ENCODE measurements at regions not wholly inside any gene's neighbourhood (a gene's known extent, or its start where the extent isn't known, plus 50 kb on each side); places are given as distances from the start of the nearest gene placed in this dataset.

DNA sequence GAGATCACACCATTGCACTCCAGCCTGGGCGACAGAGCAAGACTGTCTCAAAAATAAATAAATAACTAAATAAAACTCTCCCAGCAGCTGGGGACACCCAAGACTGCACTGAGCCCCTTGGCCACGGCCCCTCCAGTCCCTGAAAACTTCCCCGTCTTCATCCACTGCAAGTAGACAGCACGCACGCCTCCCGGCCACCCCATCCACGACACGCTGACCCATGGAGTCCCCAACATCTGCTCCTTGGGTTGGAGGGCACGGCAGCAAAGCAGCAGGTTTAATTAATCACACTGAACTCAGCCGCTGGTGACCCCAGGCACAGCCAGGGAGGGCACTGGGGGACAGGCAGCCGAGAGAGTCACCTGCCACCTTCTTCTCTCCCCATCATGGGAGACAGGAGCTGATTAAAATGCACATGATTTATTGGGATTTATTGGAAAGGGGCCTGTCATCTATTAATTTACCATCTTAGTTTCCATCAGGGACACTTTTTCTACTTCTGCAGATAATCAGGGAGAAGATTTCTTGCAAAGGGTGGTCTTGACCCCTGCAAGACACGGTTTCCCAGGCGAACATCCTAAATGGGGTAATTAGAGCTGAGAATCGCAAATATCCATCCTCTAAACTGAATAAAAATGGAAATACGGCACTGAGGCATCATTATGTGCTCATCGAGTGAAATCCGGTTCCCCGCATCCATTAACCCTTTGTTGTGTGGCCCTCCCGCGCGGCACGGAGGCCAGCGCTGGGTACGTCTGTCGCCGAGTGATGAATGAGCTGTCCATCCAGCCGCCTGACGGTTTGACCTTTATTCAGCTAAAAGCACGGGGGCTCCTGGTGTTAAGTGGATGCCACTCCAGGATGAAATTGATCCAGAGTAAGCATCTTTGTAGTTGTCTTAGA is 178.3 kb downstream of the BRD1 start:
- ATAC-seq (no peak), DNase-seq (ENCODE audit: missing footprints) (peak; percentile 59)
- intact Hi-C loops (cut with DNase I), result no loop called here

DNA sequence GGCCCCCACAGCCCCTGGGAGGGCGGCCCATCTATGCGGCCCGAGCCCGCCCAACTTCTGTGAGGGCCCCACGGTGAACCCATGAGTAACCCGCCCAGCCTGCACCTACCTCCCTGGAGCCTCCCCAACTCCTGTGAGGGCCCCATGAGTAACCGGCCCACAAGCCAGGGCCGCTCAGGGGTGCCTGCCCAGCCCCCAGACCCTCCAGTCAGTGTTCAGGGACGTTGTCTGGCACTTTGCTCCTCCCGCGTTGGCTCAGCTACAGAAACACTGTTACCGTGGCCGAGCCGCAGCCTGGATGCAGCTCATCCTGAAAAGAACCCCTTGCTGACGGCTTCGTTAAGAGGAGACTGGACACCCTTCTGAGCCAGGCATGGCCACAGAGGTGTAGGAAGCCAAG is 179.6 kb downstream of the BRD1 start:
- DNase-seq (ENCODE audit: missing footprints) (peak; percentile 54), ATAC-seq (no peak)
- intact Hi-C loops (cut with DNase I), result no loop called here

DNA sequence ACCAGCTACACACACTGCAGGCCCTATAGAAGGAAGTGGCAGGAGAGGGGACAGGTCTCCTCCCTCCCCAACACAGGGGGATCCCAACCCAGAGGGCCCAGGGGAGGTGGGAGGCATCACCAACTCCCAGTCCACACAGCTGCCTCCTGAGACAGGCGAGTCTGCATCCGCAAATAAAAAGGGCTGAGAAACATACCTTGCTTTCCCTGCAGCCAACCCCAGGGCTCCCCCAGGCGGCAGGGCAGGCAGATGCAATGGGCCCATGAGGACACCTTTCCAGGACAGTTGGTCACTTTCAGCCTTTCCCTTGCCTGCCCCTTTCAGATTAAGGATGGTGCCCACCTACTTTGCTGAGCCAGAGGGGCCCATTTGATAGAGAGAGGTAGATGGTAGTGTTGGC is 180.0 kb downstream of the BRD1 start:
- DNase-seq (ENCODE audit: missing footprints) (no peak), ATAC-seq (no peak)
- intact Hi-C loops (cut with DNase I), result no loop called here

DNA sequence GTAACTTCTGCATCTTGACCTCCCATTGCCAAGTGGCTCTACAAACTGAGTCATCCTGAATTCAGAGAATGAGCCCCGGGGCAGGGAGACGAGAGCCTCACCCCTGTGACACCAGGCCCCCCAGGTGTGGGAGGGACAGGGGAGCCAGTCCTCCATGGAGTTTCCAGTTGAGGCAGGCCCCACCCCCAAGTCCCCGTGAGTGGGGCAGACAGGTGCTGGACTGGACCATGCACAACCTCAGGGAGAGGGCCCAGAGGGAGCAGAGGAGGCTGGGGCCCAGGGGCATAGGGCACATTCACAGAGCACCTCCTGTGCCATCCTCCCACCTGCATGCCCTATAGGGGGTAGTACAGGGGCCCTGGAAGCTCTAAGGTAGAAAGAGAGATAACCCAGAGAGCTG is 180.8 kb downstream of the BRD1 start:
- DNase-seq (ENCODE audit: missing footprints), result no peak
- intact Hi-C loops (cut with DNase I), result no loop called here
- ATAC-seq, result no peak

DNA sequence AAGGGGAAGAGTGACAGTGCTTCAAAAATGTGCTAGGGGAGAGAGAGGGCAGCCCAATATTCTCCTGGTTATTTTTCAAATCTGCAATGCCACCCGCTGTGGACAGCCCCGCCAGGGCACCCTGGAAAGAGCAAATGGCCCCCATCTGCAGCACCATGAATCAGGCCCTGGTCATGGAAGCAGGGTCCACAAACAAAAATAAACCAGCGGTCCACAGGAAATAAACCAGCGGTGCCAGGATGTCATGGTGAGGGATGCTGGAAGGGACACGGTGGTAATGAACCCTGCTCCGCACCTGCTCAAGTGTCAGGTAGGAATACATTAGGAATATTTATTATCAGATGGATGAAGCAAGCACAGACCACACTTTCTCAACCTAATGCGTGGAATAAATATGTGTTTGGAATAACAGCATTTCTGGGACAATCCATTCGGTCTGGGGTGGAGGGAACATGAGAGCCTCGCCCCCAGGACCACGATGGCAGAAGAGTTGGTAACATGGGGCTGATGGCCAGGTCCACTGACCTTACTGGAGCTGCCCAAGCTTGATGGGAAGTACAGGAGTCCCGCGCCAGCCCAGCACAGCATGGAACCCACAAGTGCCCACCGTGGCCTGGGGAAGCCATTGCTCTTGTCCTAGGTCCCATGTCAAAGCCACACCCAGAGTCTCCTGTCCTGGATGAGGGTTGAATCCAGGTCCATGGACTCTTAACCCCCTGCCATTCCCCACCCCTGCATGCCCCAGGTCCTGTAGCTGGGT is 181.7 kb downstream of the BRD1 start:
- no peak for ATAC-seq
- intact Hi-C loops (cut with DNase I), result no loop called here
- no peak for DNase-seq (ENCODE audit: missing footprints)

DNA sequence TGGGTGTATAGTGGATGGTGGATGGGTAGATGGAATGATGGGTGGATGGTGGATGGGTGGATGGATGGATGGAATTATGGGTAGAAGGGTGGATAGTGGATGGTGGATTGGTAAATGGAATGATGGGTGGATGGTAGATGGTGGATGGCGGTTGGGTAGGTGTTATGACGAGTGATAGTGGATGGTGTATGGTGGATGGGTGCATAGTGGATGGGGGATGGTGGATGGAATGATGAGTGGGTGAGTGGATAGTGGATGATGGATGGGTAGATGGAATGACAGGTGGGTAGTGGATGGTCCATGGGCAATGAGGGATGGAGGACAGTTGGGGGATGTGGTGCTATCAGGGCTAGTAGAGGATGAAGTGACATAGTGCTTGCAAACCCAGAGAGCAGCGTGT is 182.4 kb downstream of the BRD1 start:
- intact Hi-C loops (cut with DNase I), result no loop called here
- DNase-seq (ENCODE audit: missing footprints), result no peak
- no peak for ATAC-seq

DNA sequence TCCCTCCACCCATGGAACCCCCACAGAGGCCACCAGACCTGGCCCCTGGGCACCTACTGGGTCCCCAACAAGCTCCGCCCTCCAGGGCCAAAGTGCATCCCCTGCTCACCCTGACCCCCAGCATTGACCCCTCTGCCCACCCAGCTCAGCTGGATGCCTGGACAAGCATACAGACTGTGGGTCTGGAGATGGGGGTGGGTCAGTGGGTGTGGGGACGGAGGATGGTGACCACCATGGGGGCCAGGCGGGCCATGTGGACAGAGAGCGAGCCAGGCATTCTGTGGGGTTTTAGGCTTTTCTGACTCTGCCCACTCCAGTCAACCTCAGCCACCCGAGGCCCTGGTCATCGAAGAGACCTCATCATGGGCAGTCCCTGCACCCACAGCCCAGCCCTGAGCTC is 183.7 kb downstream of the BRD1 start:
- no peak for ATAC-seq
- intact Hi-C loops (cut with DNase I), result no loop called here
- no peak for DNase-seq (ENCODE audit: missing footprints)

DNA sequence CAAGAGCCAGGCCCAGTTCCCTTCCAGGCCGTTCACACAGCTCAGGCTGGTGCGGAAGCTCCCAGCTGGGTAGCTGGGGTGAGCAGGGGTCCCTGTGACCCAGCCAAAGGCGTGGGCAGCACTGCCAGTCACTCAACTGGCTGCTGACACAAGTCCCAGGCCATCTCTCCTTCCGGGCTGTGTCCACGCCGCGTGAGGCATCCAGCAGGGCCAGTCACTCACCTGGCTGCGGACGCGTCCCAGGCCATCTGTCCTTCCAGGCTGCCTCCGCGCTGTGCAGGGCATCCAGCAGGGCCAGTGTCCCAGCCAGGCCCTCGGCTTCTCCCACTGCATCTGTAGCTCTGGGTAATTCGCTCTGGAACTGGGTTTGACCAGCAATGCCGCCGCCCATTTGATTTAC is 184.2 kb downstream of the BRD1 start:
- intact Hi-C loops (cut with DNase I), result no loop called here
- no peak for ATAC-seq

DNA sequence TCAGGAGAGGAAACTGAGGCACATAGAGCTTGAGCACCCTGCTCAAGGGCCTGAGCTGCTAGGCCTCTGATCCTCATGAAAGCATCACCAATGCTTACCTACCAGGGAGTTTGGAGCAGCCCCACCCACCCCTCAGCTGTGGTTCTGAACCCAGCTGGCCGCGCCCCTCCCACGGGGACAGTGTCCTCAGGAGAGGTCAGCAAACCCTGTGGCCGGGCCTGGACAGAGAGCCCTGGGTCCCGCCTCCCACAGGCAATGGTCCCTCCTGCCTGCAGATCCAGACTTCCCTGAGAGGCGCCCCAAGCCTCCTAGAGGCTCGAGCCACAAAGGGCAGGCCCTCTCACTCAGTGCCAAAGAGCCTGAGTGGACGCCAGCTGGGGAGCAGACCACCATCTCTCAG is 184.9 kb downstream of the BRD1 start:
- intact Hi-C loops (cut with DNase I), result no loop called here
- DNase-seq (ENCODE audit: missing footprints) (peak; percentile 60), ATAC-seq (no peak)

More for the DNA sequence above, 184.2 kb downstream of the BRD1 start:
- DNase-seq (ENCODE audit: missing footprints), result peak; percentile 41

DNA sequence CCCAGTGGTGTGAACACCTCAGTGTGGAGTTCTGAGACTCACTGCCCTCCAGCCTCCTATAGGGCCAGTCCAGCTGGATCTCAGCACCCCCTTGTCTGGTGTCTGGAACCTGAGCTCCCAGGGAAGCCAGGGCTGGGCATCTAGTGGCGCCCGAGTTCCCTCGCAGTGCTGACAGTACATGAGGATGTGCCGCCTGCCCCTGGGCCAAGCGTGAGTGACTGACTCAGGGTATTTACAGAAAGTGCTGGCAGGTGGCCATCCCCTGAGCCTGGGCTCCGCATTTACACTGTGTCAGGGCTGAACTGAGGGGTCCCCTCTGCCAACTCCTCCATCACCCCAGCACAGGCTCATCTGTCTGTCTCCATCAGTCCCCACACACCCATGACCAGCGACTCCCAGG is 185.3 kb downstream of the BRD1 start:
- no peak for ATAC-seq
- intact Hi-C loops (cut with DNase I), result no loop called here
- DNase-seq (ENCODE audit: missing footprints), result peak; percentile 37

DNA sequence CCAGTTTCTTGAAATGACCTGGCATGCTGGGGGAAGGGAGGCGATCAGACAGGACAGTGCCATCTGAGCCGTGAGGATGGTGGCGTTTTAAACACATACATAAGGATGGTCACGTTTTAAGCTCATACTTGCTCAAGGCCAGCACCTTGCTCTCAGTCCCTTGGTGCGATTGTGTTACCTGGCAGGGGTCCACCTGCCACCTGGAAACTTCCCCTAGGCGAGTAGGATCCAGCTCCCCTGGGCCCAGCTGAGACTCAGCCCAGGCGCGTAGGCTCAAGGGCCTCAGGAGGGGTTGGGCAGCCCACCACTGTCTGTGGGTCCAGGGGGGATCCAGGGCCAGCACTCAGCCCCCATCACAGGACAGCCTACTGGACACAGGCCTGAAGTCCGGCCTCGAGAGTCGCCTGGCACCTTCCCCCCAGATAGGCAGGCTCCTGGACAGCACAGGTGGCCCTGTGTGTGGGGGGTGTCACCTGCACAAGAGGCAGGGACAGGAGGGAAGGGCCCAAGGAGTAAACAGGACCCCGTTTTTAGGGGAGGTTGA is 185.8 kb downstream of the BRD1 start:
- ATAC-seq (no peak), DNase-seq (ENCODE audit: missing footprints) (peak; percentile 23)
- intact Hi-C loops (cut with DNase I), result no loop called here

DNA sequence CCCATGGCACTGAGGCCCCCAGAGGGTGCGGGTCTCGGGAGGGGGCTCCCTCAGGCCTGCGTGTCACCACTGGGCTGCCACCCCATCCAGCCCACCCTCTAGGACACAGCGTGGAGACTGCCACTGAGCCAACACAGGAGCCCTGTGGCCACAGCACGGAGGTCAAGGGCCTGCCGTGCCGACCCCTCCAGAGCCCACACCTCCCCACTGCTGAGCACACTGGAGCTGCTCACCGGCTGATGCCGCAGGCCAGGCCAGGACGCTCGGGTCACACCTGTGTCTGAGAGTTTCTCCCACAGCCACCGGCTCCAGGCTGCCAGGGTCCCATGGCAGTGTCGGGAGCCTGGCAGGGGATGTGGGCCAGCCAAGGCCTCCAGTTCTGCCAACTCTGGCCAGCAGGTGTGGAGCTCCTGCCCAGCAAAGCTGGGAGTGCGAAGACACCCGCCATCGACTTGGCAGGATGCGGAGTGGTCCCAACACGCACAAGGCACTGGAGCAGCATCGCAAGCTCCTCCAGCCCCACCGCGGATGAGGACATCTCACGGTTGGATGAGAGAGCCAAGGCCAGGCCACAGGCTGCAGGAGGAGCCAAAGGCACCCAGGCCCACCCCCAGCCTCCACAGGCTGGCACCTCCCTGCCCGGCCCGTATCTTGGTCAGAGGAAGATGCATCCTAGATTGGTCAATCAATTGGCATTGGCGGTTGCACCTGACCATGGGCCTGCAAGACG is 187.1 kb downstream of the BRD1 start:
- ATAC-seq, result no peak
- peak; percentile 58 for DNase-seq (ENCODE audit: missing footprints)

DNA sequence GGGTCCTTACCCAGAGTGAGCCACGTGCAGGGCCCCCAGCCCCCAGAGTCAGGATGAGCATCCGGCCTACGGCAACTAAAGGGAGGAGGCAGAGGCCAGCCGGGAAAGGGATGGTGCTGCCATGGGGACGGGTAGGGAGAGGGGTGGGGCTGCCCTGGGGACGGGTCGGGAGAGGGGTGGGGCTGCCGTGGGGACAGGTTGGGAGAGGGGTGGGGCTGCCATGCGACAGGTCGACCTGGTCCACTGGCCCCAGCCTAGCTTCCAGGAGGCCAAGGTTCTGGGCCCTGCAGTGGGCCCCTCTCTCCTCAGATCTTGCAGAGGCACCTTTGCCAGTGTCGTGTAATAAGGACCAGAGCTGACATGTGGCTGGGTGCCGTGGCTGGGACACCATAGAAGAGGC is 187.7 kb downstream of the BRD1 start:
- intact Hi-C loops (cut with DNase I), result loop anchor here (10.0 kb wide), 1 partner anchor 1065 kb away; no protein-coding TSS in a partner anchor
- peak; percentile 33 for DNase-seq (ENCODE audit: missing footprints)
- no peak for ATAC-seq

More for the DNA sequence above, 187.1 kb downstream of the BRD1 start:
- intact Hi-C loops (cut with DNase I), result no loop called here

DNA sequence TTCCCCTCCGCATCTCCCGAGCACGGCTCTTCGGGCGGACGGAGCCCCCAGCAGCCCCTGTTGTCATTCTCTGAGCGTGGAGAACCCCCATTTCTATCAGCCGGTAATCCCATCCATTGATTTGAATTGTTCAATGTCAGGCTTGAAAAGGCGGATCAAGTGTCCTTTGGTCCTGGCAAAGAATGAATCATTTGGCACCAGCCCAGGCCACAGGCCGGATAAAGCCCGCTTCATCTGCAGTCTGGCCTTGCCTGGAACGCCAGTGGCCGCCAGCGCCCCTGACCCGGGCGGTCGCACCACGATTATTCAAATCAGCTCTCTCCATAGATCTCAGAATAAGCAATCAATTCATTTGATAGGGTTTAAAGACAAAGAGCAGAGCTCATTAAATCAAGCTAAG is 188.9 kb downstream of the BRD1 start:
- ATAC-seq (no peak), DNase-seq (ENCODE audit: missing footprints) (peak; percentile 61)
- intact Hi-C loops (cut with DNase I), result loop anchor here (10.0 kb wide), 1 partner anchor 1064 kb away; no protein-coding TSS in a partner anchor

DNA sequence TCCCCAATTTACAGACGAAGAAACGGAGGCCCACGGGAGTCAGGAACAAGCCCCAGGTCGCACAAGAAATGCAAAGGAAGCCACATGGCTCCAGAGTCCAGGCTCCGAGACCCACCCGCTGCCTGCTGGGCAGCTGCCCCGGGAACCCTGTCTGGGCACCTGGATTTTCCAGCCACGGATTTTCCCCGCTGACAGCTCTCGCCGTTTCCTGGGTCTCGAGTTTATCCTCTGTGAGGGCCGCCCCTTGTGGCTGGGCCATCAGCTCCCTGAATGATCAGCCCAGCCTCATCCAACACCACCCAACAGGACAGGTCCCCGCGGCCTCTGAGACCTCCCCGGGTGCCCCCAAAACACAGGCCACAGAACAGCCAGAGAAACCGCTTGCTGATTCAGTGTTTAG is 189.7 kb downstream of the BRD1 start:
- intact Hi-C loops (cut with DNase I), result loop anchor here (10.0 kb wide), 1 partner anchor 1063 kb away; no protein-coding TSS in a partner anchor
- peak; percentile 55 for DNase-seq (ENCODE audit: missing footprints)
- no peak for ATAC-seq

DNA sequence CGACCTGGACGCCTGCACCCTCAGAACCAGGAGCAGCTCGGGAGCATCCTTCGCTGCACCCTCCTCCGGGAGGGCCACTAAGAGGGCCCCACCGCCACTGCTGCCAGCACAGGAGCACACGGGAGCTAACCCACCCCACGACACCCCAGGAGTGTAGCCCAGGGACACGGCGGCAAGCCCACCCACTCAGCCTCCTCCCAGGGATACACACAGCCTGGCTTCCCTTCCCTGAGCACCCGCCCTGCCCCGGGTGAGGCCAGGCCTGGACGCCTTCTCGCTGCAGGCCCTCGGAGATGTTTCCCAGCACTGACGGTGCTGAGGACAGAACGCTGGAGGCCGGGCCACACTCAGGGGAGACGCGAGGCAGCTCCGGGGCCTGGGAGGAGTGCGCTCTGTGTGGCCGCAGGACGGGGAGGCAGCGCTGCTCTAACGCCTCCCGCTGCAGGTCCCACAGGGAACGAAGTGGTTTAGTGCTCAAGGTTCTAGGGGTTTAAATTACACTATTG is 190.4 kb downstream of the BRD1 start:
- no peak for ATAC-seq
- intact Hi-C loops (cut with DNase I), result loop anchor here (10.0 kb wide), 1 partner anchor 1063 kb away; no protein-coding TSS in a partner anchor
- no peak for DNase-seq (ENCODE audit: missing footprints)

DNA sequence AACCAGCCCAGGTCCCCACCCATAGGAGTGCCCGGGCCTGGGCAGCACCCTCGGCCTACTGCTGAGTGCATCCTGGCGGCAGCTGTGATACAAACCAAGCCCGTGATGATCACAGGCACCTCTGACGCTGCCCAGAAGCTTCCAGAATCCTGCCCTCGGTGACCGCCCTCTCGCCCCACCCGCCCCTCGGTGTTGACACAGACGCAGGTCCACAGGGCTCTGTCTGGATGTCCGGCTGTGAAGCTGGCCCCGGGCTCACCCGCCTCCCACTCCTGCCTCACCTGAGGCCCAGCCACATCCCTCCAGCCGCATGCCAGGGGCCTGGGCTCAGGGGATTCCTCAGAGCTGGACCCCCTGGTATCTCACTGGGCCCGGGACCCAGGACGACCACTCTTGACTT is 191.0 kb downstream of the BRD1 start:
- intact Hi-C loops (cut with DNase I), result loop anchor here (10.0 kb wide), 1 partner anchor 1062 kb away; no protein-coding TSS in a partner anchor
- ATAC-seq (no peak), DNase-seq (ENCODE audit: missing footprints) (no peak)

DNA sequence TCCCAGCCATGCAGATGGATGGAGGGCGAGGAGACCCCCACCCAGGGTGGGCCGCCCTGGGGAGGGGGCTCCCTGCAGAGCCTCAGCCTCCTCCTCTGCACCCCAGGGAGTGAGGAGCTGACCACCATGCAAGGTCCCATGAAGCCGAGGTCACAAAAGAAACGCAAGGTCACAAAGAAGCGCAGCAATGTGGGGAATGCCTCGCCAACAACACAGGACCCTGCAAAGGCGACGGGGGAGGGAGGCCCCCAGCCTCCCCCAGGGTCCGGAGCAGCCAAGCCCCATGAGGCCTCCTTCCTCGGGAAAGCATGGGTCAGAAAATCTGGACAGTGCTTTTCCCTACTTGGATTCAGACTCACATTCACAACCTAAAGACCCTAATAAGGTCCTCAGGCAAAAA is 191.5 kb downstream of the BRD1 start:
- DNase-seq (ENCODE audit: missing footprints), result no peak
- ATAC-seq, result no peak
- intact Hi-C loops (cut with DNase I), result loop anchor here (10.0 kb wide), 1 partner anchor 1061 kb away; no protein-coding TSS in a partner anchor

Data from Right ventricle myocardium inferior (tissue), 1 donor.